HG03175 (cell line): ENCODE measurements at regions not wholly inside any gene's neighbourhood (a gene's known extent, or its start where the extent isn't known, plus 50 kb on each side); places are given as distances from the start of the nearest gene placed in this dataset.
"Not testable (repeated sequence)": the region's sequence is repeated elsewhere in the genome, so short reads cannot be mapped to it uniquely, and the experiment has no call there.

Experiments
- ATAC-seq: cut with Tn5 transposase; IDR thresholded peaks from one replicate; pipeline ENCODE4 v1.9.1; 2021; ENCODE audit warnings: mild to moderate bottlenecking, moderate library complexity; ENCODE audit not compliant: unreplicated experiment

DNA sequence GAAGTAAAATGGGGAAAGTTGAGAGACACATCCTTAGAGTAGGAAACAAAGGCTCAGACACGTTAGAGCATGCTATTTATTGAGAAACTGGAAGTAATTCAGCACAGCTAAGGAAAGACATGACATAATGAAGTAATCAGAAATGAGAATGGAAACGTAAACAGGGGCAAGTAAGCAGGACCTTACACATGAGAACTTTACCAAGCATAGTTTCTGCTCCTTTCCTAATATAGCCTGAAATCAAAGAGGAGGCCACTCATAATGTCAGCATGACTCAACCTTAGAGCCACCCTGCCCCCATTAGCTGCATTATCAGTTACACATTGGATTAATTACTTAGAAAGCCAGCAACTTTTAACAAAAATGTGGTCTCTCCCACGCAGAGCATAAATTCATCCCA, 558.3 kb upstream of the GRIA3 start:
- ATAC-seq = no peak

DNA sequence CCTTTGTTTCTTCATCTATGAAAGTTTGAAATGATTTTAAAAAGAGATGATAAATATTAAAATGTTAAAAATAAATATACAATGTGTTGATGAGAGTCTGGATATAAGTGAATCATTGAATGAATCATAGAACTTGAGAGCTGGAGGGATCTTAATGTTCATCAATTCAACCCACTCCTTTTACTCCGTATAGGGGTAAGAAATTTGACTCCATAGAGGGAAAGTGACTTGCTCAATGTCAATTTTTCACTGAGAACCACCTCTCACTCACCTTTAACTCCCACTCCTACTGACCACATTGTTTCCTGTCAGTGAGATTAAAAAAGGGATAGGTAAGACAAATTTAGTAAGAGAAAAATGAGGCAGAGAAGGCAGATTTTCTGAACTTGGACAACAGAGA, 557.2 kb upstream of the GRIA3 start:
- ATAC-seq = no peak

- ATAC-seq = no peak
Measured at GRCh38 chrX:122641136-122641535, 542.9 kb upstream of the GRIA3 start.

- ATAC-seq = no peak
Measured at GRCh38 chrX:122641826-122642225, 542.3 kb upstream of the GRIA3 start.

DNA sequence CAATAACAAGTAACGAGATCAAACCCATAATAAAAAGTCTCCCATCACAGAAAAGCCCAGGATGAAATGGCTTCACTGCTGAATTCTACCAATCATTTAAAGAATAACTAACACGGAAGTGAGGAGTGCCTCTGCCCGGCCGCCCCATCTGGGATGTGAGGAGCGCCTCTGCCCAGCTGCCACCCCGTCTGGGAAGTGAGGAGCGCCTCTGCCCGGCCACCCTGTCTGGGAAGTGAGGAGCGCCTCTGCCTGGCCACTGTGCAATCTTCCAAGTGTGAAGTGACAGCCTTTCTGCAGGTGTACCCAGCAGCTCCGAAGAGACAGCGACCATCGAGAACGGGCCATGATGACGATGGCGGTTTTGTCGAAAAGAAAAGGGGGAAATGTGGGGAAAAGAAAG, 528.8 kb upstream of the GRIA3 start:
- ATAC-seq = not testable (repeated sequence)

- ATAC-seq = no peak
Measured at GRCh38 chrX:122666601-122667000, 517.5 kb upstream of the GRIA3 start.

- no peak for ATAC-seq
Measured at GRCh38 chrX:122667667-122668066, 516.4 kb upstream of the GRIA3 start.

DNA sequence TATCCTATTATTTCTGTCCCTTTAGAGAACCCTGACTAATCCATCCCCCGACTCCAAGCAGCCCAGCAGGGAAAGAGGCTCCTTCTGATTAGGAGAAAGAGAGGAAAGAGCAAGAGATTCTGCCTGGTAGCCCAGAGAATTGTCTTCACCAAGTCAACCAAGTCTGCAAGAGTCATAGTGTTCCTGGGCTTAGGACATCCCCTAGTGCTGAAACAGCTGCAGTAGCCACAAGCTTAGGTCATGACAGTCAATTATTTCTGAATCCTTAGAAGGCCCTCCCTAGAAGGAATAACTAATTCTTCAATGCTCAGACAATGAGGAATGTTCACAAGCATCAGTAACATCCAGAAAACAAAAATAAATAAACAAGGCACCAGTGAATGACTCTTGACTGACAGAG, 480.3 kb upstream of the GRIA3 start:
- no peak for ATAC-seq

- no peak for ATAC-seq
Measured at GRCh38 chrX:122739770-122740169, 444.3 kb upstream of the GRIA3 start.

DNA sequence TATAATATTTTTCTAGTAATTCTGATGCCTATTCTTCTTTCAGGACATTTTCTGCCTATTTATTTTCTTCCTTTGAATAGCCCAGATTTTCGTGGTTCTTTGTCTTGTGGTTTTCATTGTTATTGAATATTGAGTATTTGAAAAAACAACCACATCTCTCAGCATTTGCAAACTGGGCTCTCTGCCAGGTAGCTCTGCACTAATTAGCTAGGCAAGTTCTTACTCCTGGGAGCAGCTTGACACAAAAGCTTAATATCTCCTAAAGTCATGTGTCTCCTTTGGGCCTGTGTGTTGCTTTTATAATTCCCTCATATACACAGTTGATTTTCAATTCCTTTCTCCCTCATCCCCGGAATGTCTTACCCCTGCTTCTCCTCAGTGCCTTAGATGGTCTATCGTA, 413.5 kb upstream of the GRIA3 start:
- ATAC-seq = no peak

GRCh38 chrX:122771933-122772332, 412.1 kb upstream of the GRIA3 start:
- no peak for ATAC-seq

- no peak for ATAC-seq
Measured at GRCh38 chrX:122777766-122778165, 406.3 kb upstream of the GRIA3 start.

DNA sequence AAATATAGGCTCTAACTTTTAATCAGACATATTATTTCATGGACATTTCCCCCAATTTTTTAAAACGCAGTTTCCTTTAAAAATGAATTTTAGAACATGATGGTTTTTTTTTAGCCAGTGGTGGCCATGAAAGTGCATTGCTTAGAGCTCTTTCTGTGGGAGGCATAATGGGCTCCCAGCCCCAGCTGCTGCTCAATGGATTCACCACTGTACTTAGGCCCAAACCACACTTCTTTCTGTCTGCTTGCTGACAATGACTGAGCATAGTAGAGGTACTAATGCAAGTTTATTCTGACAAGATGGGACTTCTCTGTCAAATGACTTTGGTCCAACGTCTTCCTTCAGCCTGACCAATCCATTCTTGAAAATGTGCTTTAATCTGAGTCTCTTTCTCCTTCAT, 400.2 kb upstream of the GRIA3 start:
- ATAC-seq = no peak

DNA sequence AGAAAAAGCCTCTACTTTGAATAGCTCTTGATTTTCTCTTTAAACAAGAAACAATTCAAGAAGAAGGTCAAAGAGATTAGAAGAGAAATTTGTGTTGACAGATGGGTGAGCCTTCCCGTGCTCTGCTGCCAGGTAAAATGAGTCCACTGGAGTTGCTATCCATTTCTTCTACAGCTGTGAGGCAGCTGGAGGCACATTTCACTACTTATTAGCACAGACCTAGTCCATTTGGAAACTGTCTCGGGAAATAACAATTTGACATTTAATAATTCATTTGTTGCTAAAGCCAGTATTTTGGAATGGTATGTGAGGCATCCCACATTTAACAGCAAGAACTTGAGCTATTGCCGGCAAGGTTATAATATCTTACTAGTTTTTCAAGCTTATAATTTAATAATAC, 396.8 kb upstream of the GRIA3 start:
- ATAC-seq = no peak

DNA sequence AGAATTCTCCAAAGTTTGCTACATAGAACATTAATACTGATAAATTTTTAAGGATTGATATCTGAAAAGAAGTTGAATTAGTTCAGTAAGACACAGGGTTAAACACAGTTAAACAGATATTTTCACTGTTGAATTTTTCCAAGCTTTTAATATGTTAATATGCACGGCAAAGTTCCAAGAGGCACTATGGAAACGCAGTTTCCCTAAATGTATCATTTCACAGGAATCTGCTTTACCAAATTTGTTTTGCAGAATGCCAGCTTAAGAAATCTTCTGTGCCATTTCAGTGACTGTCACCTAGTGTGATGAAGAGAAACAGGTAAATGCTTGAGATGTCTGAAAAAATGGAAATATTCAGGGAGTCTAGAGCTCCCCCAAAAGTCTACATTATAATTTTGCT, 395.9 kb upstream of the GRIA3 start:
- ATAC-seq = no peak

DNA sequence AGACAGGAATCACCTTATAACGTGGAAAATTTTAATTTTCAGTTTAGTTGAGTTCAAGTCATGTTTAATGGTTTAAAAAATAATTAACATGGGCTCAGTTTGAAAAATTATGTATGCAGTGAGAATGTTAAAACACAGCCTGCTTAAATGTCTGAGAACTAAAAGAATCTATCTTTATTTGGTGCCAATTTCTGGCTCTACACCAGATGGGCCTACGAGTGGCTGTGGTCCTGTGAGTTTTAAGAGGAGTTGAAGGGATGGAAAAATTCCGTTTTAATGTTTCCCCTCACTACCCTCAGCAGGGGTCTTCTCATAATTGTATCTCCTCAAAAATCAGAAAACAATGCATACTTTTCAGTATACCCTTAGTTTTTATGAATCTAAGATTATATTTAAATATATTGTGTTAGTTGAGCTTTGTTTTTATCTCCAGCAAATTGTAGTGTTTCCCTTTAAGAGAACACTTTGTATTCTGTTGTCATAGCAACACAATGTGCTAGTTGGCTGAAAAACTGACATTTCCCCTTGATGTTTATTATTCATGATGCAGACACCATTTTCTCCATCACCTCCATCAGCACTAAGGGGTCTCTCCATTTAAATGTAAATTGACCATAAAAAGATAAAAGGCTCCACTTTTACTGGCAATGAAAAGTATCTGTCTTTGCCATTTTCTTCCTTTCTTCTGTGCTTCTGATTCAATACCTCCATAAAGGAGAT, 393.5 kb upstream of the GRIA3 start:
- no peak for ATAC-seq

DNA sequence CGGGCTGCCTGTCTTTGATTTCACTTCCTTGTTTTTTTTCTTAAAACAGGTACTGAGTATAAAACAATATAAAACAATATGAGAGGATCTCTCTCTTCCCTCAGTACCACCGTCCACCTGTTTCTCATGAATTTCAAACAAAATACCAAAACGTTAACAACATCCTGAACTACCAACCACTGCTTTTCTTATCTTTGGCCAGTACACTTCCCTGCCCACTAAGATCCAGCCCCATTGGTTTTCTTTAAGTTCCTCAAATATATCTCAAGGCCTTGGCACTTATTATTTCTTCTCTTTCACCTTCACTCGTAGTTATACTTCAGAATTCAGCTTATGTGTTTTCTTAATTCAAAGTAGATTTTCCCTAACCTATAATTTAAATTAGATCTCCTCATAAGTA, 370.2 kb upstream of the GRIA3 start:
- no peak for ATAC-seq

GRCh38 chrX:122816288-122816687, 367.8 kb upstream of the GRIA3 start:
- ATAC-seq = no peak

GRCh38 chrX:122817321-122817955, 366.6 kb upstream of the GRIA3 start:
- ATAC-seq = no peak

GRCh38 chrX:122818068-122818467, 366.0 kb upstream of the GRIA3 start:
- no peak for ATAC-seq

DNA sequence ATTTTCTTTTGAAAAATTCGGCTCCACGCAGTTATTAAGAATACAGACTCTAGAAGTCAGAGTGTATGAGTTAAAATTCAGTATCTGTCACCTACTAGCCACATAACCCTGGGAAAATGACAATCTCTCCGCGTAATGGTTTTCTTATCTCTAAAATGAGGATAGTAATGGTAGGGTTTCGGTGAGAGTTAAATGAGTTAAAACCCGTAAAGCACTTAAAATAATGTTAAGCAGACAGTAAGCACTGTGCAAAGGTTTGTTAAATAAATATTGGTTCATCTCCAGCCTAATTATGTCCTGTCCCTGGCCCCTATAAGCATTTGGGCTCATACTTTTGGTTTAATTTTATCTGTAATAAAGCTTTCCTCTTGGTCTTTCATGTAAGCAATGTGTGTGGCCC, 350.8 kb upstream of the GRIA3 start:
- no peak for ATAC-seq

- ATAC-seq = no peak
Measured at GRCh38 chrX:122835886-122836285, 348.2 kb upstream of the GRIA3 start.

DNA sequence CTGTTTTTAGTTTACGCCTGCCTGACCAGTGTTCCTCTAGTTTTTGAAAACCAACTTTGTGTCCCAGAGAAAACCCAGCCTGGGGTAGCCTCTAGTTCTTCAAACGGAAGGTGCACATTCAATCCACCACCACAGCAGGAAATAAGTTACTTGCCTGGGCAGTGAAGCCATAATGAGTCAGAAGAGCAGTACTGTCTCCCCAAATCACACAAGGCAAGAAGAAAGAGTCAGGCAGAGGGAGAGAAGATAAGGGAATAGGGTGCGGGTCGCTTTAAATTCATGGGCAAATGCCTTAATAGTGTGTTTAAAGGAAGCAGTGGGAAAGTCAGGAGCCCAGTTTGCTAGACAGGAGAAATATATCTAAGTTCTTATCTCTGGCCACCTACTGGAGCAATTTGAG, 333.8 kb upstream of the GRIA3 start:
- ATAC-seq = no peak
